Glomerular visceral epithelial cell (primary cell): ENCODE measurements at regions not wholly inside any gene's neighbourhood (a gene's known extent, or its start where the extent isn't known, plus 50 kb on each side); places are given as distances from the start of the nearest gene placed in this dataset.

ENCODE experiments used
- DNase-seq: peaks from one replicate; pipeline ENCODE4 v3.0.0-alpha.2; 2016; ENCODE audit errors: extremely low spot score

DNA sequence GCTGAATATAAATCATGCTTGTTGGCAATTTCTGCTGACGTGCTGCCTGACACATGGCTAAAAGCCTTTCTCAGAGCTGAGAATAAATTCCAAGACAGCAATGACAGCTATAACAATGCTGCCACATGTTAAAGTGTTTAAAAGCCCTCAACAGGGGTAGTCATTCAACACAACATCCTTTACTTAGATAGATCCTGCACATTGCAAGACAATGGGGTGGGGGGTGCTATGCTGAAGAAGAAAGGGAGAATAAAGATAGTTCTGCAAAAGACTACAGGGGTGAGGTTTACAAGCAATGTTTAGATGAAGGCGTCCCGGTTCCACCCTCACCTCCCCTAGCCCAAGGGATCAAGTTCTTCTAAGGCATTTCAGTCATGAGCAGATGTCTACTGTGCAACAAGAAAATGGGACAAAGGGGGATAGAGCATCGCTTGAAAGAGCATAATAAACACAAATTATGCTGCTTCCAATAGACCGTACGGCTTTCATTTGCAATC, 291.0 kb upstream of the ACVR2A start:
- no peak for DNase-seq

DNA sequence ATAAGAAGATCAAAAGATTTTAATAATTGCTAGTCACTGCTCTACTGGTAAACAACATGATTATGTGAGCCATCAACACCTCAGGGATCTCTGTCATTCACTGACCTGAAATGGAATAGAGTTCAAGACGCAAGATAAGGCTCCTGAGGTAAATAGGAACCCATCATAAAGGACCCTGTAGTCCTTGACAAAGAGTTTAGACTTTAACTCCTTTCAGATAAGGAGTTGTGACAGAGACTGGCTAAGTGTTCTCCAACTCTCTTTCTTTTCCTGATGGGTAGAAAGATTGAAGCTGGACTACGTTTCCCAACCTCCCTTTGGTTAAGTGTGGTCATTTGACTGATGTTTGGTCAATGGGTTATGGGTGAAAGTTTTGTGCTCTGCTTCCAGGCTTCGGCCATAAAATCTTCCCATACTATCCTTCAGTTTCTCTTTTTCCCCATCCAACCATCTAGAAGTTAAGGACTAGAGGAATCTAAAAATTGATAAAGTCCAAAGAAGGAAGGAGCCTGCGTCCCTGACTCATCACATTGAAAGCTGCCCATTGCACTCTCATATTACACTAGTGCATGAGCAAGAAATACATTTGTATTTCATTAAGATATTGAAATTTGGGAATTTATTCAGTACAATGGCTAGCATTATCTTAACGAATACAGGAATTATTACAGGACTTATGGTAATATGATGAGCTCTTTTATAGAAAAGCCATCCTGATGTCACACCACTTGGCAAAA, 293.7 kb upstream of the ACVR2A start:
- DNase-seq: no peak

DNA sequence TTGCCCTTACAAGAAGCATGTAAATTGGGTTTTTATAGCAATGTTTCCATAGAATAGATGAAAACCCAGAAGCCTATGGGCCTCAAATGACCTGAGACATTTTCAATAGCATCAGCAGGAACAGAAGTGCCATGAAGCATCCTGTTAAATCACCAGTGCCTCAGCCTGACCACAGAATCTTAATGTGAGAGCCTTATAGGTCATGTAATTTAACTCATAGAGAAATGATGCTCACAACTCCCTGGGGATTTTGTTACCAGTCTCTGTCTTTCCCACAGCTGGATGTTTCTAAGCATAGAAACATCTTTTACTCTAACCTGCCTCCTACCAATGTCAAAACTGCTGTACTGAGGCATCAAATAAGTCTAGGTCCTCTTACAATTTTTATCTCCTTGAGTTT, 295.8 kb upstream of the ACVR2A start:
- no peak for DNase-seq

DNA sequence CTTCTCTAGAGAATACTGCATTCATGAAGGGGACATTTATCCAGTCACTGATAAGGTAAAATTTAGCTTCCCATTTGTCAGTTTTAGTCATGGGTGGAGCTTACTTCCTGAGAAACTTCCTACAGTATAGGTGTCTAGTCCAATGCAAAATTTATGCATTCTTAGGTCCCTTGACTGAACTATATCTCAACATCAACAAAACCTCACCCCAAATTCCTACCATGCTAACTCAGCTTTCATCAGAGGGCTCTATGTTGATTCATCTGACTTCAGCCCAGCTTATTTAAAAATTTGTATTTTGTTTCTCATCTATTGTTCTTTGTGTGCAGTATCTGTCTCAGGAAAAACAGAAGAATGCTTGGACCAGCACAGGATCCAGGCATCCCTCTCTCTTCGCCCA, 296.4 kb upstream of the ACVR2A start:
- no peak for DNase-seq

DNA sequence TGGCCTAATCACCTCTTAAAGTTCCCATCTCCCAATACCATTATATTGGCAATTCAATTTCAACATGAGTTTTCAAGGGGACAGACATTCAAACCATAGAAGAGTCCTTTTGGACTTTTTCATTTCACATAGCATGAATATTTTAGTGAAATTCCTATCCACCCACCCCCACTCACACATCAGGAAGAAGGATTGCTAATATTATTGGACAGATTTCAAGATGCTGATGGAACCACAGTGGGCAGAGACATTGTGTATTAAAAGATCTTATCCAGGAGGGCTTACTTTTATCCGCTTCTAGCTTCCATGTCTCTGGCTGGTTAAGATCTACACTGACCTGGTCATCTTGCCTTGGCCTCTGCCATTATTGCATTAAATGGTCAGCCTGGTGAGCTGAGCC, 297.4 kb upstream of the ACVR2A start:
- no peak for DNase-seq

DNA sequence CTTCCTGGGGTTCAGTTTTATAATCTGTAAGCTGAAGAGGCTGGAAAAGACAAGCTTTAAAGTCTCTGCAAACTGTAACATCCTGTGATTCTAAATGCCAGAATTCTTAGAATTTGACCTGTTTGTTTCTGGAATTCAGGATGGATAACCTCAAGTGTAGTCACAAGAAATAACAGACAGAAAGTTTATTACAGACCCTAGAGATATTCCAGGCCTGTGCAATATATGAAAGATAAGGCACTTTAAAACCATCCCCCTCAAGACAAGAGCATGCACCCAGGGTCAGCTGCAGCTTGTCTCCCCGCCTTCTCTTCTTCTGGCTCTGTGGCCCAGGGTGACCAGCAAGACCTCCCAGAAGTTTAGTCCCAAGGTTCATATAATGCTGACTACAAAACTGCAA, 298.7 kb upstream of the ACVR2A start:
- DNase-seq: no peak

DNA sequence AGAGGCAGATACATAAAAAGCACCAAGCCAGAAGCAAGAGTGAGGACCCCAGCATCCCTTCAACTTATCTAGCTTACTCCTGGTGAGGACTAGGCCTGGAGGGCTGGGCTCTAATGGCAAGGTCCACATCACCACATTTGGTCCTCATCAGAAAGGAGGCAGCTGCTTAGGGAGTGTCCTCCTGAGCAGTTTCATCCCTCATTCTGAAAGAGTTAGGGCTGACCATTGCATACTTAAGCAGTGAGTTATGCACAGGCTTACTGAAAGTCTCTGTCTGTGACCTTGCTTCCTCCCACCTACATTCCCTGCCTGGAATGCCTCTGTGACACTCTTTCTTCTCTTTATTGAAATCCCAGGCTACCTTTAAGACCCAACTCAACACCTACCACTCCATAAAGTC, 301.8 kb upstream of the ACVR2A start:
- no peak for DNase-seq

DNA sequence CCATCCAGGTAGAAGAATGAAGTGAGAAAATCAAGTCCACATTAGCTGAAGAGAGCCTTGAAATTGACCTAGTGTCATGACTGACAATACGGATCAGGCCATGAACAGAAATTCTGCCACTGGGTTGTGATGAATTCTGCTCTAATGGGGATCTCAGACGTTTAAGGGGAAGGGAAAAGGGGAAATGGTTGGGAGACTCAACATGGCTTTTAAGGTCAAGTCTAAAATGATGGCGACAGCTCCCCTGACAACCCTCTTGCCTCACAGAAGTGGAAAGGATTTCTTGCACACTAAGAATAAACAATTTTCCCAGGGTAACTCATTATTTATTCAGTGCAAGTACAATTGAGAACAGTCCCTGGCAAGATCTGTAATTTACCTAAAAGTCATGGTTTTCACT, 302.5 kb upstream of the ACVR2A start:
- DNase-seq: no peak

DNA sequence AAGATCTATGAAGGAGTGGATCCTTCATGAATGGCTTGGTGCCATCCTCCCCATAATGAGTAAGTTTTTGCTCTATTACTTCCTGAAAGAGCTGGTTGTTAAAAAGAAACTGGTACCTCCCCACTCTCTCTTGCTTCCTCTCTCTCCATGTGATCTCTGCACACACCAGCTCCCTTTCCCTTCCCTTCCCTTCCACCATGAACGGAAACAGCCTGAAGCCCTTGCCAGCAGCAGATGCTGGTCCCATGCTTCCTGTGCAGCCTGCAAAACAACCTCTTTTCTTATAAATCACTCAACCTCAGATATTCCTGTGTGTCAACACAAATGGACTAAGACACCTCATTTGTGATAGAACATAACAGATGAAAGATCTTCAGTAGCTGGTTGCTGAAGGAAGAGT, 303.5 kb upstream of the ACVR2A start:
- DNase-seq: no peak

DNA sequence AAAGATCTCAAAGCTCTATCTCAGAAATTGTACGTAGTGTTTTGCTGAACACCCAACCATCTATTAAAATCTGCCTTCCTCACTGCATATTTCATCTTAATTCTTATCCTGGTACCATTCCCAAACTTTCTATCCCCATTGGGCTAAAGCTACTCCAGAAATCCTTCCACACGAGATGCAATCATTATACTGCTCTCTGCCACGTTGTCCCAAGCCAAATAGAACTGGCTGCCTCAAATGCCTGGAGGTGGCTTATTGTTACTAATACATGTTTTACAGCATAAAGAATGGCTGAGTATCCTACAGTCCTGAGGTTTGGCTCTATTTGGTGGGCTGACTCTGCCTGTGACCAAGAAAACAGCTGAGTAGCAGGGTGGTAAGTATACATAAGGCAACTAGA, 306.0 kb upstream of the ACVR2A start:
- DNase-seq: no peak

DNA sequence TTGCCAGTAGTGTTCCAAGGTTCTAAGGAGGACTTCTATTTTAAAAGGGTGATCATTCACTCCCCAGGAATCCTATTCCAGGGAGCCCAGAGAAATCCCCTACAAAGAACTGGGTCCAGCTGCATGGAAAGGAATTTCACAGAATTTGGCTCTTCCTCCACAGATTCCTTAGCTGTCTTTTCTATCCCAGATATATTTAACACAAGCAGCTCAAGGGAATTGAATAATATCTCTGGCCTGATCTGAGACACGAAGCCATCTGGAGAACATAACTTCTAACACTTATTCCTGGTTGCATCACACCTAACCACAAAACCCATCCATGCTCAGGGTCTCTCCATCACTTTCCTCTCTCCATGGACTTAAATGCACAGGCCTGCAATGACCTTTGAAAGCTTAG, 306.7 kb upstream of the ACVR2A start:
- no peak for DNase-seq

DNA sequence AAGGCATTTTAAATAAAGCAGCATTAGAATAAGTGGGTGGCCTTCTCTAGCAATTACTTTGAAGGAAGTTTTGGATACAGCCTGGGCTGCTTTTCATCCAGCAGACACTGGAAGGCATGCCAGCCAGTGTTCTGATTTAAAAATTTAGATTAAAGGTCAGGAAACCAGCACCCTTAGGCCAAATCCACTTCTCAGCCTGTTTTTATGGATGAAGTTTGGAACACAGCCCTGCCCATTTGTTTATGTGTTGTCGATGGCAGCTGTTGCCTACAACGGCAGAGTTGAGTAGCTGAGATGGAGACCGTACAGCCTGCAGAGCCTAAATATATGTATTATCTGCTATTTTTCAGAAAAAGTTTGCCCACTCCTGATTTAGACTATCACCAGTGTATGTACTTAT, 313.6 kb upstream of the ACVR2A start:
- DNase-seq: no peak

DNA sequence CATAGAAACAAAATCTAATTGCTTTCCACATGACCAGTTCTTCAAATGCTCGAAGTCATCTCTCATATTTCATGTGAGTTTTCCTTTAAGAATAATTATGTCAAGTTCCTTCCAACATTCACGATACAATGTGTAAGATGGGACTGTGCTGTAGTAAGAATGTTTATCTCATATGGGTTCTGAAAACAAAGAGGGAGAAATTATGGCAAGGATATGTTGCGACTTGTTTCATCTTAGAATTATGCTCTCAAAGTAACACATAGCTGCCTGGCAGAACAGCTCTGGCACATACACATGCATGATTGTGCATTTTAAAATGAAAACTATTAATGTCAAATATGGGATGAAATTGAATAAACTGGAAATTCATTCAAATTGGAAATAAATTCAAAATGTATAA, 314.8 kb upstream of the ACVR2A start:
- DNase-seq: no peak

DNA sequence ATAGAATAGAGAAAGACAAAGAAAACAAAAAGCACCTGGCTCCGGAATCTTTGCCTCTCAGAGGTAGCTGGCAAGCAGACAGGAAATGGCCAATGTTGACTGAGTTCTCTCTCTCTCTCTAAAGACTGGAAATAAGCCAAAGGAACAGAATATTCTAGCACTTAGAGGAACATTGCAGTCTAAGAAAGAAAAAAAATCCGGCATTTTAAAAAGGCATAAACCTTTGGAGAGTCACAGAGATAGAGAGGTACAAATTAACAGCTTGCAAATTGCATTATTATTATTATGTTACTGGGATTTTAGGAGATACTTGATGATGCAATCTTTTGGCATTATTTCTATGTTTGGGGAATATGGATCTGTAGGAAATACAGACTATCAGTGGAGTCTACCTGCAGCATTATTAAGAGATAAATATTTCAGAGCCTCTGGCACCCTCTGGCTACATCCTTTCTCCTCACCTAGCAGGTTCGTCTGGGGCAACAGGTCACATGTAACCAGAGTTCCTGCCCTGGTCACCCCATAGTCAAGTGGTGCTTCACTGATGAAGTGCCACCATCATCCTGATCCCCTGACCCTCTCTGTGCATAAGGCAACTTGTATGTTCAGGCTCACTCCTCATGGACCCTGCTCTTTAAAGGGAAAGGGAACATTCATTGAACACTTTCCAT, 318.9 kb upstream of the ACVR2A start:
- DNase-seq: no peak

DNA sequence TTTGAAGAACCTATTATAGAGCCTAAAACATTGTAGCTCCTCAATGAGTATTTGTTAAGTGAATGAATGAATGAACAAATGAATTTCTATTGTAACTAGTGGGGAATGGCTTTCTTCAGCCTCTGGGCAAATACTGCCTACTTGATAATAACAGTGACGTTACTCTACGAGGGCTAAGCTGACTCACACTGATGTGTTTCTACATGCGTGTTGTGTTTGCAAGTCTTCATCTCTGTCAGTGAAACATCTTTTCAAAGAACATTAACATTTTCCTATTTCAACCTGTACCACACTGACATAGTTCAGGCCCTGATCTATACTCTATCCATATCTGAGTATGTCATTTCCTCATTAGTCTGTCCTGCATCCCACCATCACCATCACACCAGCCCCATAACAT, 319.9 kb upstream of the ACVR2A start:
- no peak for DNase-seq

DNA sequence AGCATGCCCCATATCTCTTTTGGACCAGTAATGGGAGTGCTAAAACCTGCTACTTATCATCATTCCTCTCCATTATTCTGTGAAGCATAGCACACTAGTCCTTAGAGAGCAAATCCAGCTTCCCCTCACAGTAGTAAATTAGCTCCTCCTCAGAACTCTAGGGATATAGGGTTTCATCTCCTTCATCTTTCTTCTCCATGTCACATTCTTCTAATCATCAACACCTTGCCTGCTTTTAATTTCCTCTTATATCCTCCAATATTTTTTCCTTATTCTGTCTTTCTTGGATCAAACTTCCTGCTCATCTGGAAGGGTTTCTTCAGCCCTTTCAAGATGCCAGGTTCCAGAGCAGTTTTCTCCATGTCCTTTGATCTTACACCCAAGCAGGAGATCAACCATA, 321.4 kb upstream of the ACVR2A start:
- no peak for DNase-seq

DNA sequence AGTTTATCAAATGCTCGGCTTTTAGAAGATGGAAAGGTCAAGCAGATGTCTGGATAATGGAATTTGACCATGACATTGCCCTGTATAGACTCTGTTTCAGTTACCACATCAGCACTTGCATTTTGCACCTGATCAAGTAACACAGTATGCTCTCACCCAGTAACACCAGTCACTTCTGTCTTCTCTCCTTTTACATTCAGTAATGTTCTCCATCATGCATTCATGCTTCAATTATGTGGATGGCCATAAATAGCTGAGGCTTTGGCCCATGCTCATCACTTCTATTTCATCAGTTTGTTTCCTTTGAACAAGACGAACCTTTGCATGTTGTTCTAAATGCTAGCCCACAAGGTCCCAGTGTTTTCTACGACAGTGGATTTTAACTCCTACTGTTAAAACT, 322.9 kb upstream of the ACVR2A start:
- no peak for DNase-seq

DNA sequence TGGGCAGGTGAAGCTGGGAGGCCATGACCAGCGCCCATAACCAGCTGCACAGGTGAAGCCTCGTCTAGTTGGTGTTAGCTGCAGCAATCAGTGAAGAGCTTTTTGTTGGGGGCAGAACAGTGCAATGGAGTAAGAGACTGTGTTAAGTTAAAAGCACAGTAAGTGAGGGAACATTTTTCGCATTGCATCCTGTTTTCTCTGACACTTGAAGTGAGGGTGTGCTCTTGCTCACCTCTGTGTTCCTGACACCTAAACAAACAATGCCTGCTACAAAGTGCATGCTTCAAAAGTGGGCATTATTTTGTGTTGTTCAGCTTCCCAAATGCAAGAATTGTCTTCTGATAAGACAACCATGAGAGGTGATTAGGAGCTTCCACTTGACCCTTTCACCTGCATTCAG, 324.0 kb upstream of the ACVR2A start:
- no peak for DNase-seq

DNA sequence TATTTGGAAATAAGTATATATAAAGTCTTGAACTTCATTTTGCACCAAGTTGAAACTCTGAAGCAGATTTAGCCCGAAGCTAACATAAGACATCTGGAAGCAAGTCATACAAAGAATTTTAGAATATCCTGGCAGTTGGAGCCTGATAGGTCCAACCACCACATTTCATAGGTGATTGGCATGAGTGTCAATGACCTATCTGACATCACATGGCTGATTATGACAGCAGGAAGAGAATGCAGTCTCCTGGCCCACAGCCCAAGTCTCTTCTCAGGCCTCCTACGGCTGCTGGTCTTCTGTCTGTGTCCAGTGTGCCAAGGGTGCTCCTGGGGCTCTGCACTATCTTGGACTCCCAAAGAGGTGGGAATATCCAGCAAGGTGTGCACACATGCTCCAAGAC, 325.7 kb upstream of the ACVR2A start:
- DNase-seq: no peak

DNA sequence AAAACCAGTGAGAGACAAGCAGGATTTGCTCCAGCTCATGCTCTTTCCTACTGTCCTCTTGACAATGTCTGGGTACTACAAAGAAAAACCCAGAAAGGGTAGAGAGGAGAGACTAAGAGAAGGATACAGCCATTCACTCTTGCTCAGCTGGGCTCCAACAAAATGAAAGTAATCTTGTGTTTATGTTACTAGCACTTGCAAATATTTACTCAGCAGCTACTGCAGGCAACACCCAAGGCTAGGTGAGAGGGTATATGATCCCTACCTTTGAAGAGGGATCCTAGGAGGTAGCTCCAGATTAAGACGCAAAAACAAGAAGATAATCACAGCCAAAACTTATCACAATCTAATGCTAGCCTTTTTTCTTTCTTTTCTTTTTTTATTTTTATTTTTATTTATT, 329.6 kb upstream of the ACVR2A start:
- no peak for DNase-seq

DNA sequence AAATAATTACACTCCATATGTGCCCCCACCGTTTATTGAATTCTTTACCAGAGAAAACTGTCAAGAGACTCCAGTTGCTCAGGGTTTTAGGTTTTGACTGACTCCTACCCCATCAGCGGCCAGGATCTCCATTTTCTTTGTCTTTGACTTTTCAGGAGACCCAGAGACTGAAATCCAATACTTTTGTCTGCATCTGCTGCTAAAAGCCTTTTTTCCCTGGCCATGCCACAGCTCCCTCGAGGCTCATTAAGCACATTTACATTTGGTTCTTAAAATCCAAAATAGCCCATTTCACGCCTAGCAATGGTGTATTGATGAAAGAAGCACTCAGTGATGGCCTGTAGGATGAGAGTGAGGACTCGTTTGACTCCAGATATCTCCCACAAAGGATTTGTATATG, 332.6 kb upstream of the ACVR2A start:
- no peak for DNase-seq

DNA sequence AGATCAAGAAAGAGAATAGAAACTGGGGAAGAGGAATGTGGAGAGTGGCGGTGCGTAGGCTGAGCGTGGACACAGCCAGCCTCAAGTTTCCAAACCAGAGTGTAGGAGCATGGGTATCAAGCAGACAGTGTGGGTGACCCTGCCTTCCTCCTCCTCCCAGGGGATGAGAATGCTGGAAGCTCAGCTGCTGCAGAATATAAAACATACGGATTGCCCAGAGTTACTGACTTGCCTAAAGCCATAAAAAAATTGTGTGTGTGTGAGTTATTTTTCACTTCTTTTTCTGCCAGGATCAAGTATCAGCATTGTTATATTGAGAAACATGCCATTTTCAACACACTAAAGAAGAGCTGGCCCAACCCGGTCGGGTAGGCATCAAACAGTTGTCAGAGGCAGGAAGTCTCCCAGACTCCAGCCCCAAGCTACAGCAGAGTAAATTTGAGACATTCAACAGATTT, 333.3 kb upstream of the ACVR2A start:
- DNase-seq: no peak

DNA sequence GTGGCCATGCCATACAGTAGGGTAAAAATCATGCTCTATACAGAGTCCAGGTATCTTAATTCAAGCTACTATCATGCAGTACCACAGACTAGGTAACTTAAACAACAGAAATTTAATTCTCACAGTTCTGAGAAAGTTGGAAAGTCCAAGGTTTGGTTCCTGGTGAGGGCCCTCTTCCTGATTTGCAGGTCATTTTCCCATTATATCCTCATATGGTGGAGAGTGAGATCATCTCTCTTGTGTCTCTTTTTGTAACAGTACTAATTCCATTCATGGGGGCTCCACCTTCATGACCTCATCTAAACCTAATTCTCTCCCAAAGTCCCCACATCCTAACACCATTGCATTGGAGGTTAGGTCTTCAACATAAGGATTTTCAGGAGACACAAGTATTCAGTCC, 335.0 kb upstream of the ACVR2A start:
- no peak for DNase-seq

DNA sequence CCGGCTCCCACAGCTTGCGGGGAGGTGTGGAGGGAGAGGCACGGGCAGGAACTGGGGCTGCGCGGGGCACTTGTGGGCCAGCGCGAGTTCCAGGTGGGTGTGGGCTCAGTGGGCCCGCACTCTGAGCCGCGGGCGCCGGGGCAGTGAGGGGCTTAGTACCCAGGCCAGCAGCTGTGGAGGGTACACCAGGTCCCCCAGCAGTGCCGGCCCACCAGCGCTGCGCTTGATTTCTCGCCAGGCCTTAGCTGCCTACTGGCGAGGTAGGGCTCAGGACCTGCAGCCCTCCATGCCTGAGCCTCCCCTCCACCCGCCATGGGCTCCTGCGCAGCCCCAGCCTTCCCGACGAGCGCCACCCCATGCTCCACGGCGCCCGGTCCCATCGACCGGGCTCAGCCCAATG, 337.9 kb upstream of the ACVR2A start:
- DNase-seq: no peak
